Left ventricle myocardium inferior (tissue), 1 donor: ENCODE measurements at regions not wholly inside any gene's neighbourhood (a gene's known extent, or its start where the extent isn't known, plus 50 kb on each side); places are given as distances from the start of the nearest gene placed in this dataset.

Source experiments
- DNase-seq: peaks from one replicate; pipeline ENCODE4 v3.0.0-alpha.2; 2020
- H3K27ac ChIP-seq: fragments of 200-600 bp; replicated peaks from 2 replicates; pipeline ENCODE4 v1.8.0; 2021
- H3K27me3 ChIP-seq: fragments of 200-600 bp; 2 replicates; pipeline ENCODE4 v1.8.0; 2021; ENCODE audit warnings: low read depth
- H3K36me3 ChIP-seq: fragments of 200-600 bp; 2 replicates; pipeline ENCODE4 v1.8.0; 2021
- H3K4me1 ChIP-seq: fragments of 200-600 bp; 2 replicates; pipeline ENCODE4 v1.8.0; 2021
- H3K4me3 ChIP-seq: fragments of 200-600 bp; 2 replicates; pipeline ENCODE4 v1.8.0; 2021; ENCODE audit warnings: mild to moderate bottlenecking, moderate library complexity
- H3K9me3 ChIP-seq: fragments of 200-600 bp; replicated peaks from 2 replicates; pipeline ENCODE4 v1.8.0; 2021
- CTCF ChIP-seq: fragments of 200-600 bp; IDR thresholded peaks from 2 replicates; pipeline ENCODE4 v1.8.0; 2021; ENCODE audit warnings: antibody characterized with exemption, mild to moderate bottlenecking, borderline replicate concordance
- intact Hi-C: fragments of 100-400 bp; cut with micrococcal nuclease; formaldehyde crosslinking; loops from one replicate; pipeline ENCODE4 v1.11.0; 2022
- donor health status: DM: no; HTN: yes; CAD: no; lungs with severe emphysema.

GRCh38 chr11:97856666-97857065 is 1164.1 kb upstream of the CNTN5 start:
- no peaks in the 10 kb centered on the region for H3K4me1 ChIP-seq
- H3K36me3 ChIP-seq, result no peaks in the 10 kb centered on the region
- no peak for DNase-seq
- H3K4me3 ChIP-seq, result no peak overlapping the region
- intact Hi-C loops, result no loop called here
- no peak overlapping the region for H3K27ac ChIP-seq
- no peaks in the 10 kb centered on the region for H3K9me3 ChIP-seq
- no peaks in the 10 kb centered on the region for H3K27me3 ChIP-seq
- TF ChIP-seq CTCF, result no peak

DNA sequence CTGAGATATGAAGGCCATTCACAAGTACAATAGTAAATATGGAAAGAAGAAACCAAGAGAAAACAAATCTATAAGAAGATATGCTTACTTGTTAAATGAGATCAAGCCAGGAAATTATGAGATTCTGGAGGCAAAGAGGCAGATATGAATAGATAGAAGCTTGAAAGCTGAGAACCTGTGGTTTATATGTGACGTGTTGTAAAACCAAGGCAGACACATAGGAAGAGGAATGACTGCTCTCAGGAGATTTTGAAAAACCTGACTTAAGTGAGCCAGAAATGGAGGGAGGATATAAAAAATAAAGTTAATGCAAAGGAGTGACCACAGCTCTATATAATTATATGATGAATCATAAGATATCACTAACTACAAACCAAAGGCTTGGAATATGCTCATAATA is 1160.5 kb upstream of the CNTN5 start:
- no peaks in the 10 kb centered on the region for H3K36me3 ChIP-seq
- TF ChIP-seq CTCF, result no peak

DNA sequence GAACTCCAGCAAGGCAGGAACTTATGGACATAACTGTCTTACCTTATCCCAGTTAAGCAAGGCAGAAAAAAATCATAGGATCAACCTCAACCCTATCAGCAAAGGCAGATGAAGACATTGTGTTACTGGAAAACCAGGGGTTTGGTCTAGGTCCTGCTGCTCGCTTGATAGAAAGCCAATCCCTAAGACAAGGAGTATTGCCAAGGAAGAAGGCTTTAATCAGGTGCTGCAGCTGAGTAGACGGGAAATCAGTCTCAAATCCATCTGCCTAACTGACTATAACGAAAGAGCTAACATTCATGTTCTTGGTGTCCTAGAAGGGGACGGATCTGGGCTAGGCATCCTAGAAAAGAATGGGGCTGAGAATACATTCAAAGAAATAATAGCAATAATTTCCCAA is 1158.7 kb upstream of the CNTN5 start:
- Histone ChIP-seq H3K9me3 (peaks cover 3% of the 10 kb centered on the region), H3K4me1 (no peaks in the 10 kb centered on the region), H3K27me3 (no peaks in the 10 kb centered on the region), H3K4me3 (no peak overlapping the region), H3K36me3 (no peaks in the 10 kb centered on the region), H3K27ac (no peak overlapping the region)
- no peak for TF ChIP-seq CTCF
- intact Hi-C loops, result no loop called here
- no peak for DNase-seq

More for the DNA sequence above, 1160.5 kb upstream of the CNTN5 start:
- no peak overlapping the region for H3K4me3 ChIP-seq
- H3K4me1 ChIP-seq, result no peaks in the 10 kb centered on the region
- intact Hi-C loops, result no loop called here
- no peak for DNase-seq
- H3K9me3 ChIP-seq, result peaks cover 3% of the 10 kb centered on the region
- no peak overlapping the region for H3K27ac ChIP-seq
- no peaks in the 10 kb centered on the region for H3K27me3 ChIP-seq

DNA sequence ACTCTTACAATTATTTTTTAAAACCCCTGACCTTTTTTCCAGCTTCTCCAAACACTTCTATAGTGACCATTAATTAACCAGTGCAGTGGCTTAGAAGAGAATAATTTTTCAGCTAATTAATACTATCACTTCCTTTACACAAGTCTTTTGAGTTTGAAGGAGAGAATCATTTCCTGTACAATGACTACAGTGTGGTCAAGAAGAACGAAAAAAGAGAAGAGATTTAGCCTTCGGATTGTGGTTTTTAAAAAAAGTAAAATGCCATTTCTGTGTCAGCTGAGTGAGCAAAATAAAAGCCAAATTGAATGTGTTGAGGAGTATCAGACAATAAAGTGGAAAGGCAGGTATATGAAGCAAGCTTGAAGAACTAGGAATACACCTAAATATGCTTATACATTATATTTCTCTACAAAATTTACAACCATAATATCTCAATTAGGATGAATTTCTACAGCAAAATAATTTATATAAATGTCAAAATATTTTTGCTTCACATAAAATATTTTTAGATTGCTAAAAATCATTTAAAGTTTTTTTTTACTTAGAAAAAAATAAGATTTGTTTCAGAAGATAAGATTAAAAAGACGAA is 1155.2 kb upstream of the CNTN5 start:
- no peaks in the 10 kb centered on the region for H3K4me1 ChIP-seq
- H3K4me3 ChIP-seq, result no peak overlapping the region
- intact Hi-C loops, result no loop called here
- no peak overlapping the region for H3K27ac ChIP-seq
- no peak for TF ChIP-seq CTCF
- H3K36me3 ChIP-seq, result no peaks in the 10 kb centered on the region
- DNase-seq, result no peak
- peaks cover 38% of the 10 kb centered on the region for H3K9me3 ChIP-seq
- H3K27me3 ChIP-seq, result no peaks in the 10 kb centered on the region

DNA sequence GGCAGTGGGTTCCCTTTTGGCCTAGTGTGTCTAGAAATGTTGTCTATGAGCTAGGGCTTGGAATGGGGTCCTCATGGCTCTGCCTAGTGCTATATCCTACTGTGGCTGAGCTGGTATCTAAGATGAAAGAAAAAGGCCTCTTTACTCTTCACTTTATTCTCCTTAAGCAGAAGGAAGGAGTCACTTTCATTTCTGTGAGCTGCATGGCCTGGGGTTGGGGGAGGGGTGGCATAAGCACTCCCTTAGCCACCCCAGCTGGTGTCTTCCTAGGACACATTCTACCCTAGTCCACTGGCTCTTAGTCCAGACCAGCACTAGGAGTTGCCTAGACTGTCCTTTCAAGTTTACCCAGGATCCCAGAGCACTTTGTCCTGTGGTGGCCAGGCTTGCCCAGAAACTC is 1148.9 kb upstream of the CNTN5 start:
- no peak for TF ChIP-seq CTCF
- H3K4me1 ChIP-seq, result no peaks in the 10 kb centered on the region
- H3K9me3 ChIP-seq, result peaks cover 42% of the 10 kb centered on the region
- intact Hi-C loops, result no loop called here
- H3K36me3 ChIP-seq, result no peaks in the 10 kb centered on the region
- DNase-seq, result no peak
- H3K27ac ChIP-seq, result no peak overlapping the region
- no peak overlapping the region for H3K4me3 ChIP-seq
- no peaks in the 10 kb centered on the region for H3K27me3 ChIP-seq
